Pancreas (tissue), 10 donors: ENCODE measurements at regions not wholly inside any gene's neighbourhood (a gene's known extent, or its start where the extent isn't known, plus 50 kb on each side); places are given as distances from the start of the nearest gene placed in this dataset.

Source experiments
- ATAC-seq, 4 donors: fragments of 200-7000 bp; cut with Tn5 transposase; one replicate each; pipeline versions ENCODE4 v1.8.0 to v1.9.1; 2020; ENCODE audit warnings: mild to moderate bottlenecking in 4 of 4, moderate library complexity in 4 of 4
- DNase-seq, 6 donors: peaks; one replicate each; pipeline ENCODE4 v3.0.0-alpha.2; 2020
- FAIRE-seq: peaks from 2 replicates; lab custom pipeline; 2012; peaks lifted over from hg19 to GRCh38; lab: Jason Lieb, UNC
- H3K27ac ChIP-seq, 4 donors: fragments of 200-600 bp; sonication (generic); 1 replicate in 3 of 4; 2 replicates in 1 of 4; pipeline versions ENCODE4 v1.5.0 to v1.8.0; 2020
- H3K27me3 ChIP-seq, 4 donors: fragments of 200-600 bp; one replicate each; pipeline ENCODE4 v1.8.0; 2021
- H3K36me3 ChIP-seq, 3 donors: fragments of 200-600 bp; sonication (generic) in 1 of 3; one replicate each; pipeline versions ENCODE4 v1.5.0 to v1.8.0; 2020 to 2021
- H3K4me1 ChIP-seq, 3 donors: fragments of 200-600 bp; one replicate each; pipeline ENCODE4 v1.8.0; 2021
- H3K4me3 ChIP-seq, 4 donors: fragments of 200-600 bp; sonication (generic) in 2 of 4; one replicate each; pipeline versions ENCODE4 v1.5.0 to v1.8.0; 2020 to 2021
- H3K9me3 ChIP-seq, 4 donors: fragments of 200-600 bp; one replicate each; pipeline ENCODE4 v1.8.0; 2021
- CTCF ChIP-seq, 4 donors: fragments of 200-600 bp; sonication (generic) in 3 of 4; IDR thresholded peaks; one replicate each; pipeline versions ENCODE4 v1.5.0 to v1.8.0; 2021; ENCODE audit warnings: antibody characterized with exemption in 4 of 4
- WGBS, 2 donors: extraction: QIAGEN DNeasy Blood & Tissue Kit; methylation state at CpG; one replicate each; pipeline ENCODE4 v1.1.7; 2013; 5-methylcytosine and 5-hydroxymethylcytosine counted together
- intact Hi-C, 3 donors: fragments of 100-400 bp; cut with DNase I; formaldehyde crosslinking; loops; one replicate each; pipeline versions ENCODE4 v1.11.1 to v1.14.2; 2022
- donor health status: healthy with polysubstance abuse.
- donor health status: DM: no; HTN: no; CAD: no; lungs with moderate emphysema.
- donor health status: DM: no; HTN: no; CAD: no.
- donor health status: control.
- donor health status: control.
- donor health status: Bipolar disorder and iron deficiency.
- donor health status: DM: yes; HTN: yes; CAD: no.
- donor health status: DM: no; HTN: no; CAD: no.
- donor health status: DM: no; HTN: no; CAD: no.
- donor health status: DM: yes; HTN: yes; CAD: no.

GRCh38 chr20:10915815-10916214 is 242.0 kb upstream of the JAG1 start:
- Histone ChIP-seq H3K9me3 (no peaks in the 10 kb centered on the region), H3K27me3 (no peaks in the 10 kb centered on the region), H3K36me3 (no peaks in the 10 kb centered on the region), H3K4me3 (no peak overlapping the region), H3K4me1 (peaks cover 0 to 8% (median 3%) of the 10 kb centered on the region in 3 donors), H3K27ac (no peak overlapping the region)
- no peak for ATAC-seq
- WGBS, 2 donors: 23 to 26% methylated on average over 1 of the region's 1 CpG
- no peak for DNase-seq
- intact Hi-C loops: no loop called here
- no peak for TF ChIP-seq CTCF (IDR thresholded peaks at IDR 0.05)
- FAIRE-seq: no peak

- Histone ChIP-seq H3K9me3 (no peaks in the 10 kb centered on the region), H3K4me1 (peaks cover 0 to 5% (median 3%) of the 10 kb centered on the region in 3 donors), H3K4me3 (no peak overlapping the region), H3K27ac (no peak overlapping the region), H3K36me3 (no peaks in the 10 kb centered on the region), H3K27me3 (no peaks in the 10 kb centered on the region)
- no peak for TF ChIP-seq CTCF (IDR thresholded peaks at IDR 0.05)
- ATAC-seq (no peak), FAIRE-seq (no peak), DNase-seq (no peak)
- 91% methylated on average over 1 of the region's 1 CpG for WGBS, 2 donors
- intact Hi-C loops: no loop called here
Measured at GRCh38 chr20:10916312-10916711, 242.5 kb upstream of the JAG1 start.

GRCh38 chr20:10917826-10918225 is 244.0 kb upstream of the JAG1 start:
- no peak for FAIRE-seq
- no peak for DNase-seq
- Histone ChIP-seq H3K36me3 (no peaks in the 10 kb centered on the region), H3K27ac (no peak overlapping the region), H3K4me1 (no peaks in the 10 kb centered on the region), H3K9me3 (no peaks in the 10 kb centered on the region), H3K4me3 (no peak overlapping the region), H3K27me3 (no peaks in the 10 kb centered on the region)
- ATAC-seq: no peak
- 86 to 90% methylated on average over 5 of the region's 5 CpGs for WGBS, 2 donors
- TF ChIP-seq CTCF (IDR thresholded peaks at IDR 0.05): no peak
- intact Hi-C loops: no loop called here

- Histone ChIP-seq H3K27me3 (no peaks in the 10 kb centered on the region), H3K9me3 (no peaks in the 10 kb centered on the region), H3K36me3 (no peaks in the 10 kb centered on the region), H3K27ac (no peak overlapping the region), H3K4me3 (no peak overlapping the region), H3K4me1 (peaks cover 0 to under 1% (median 0%) of the 10 kb centered on the region in 3 donors)
- no peak for FAIRE-seq
- peak in 1 of 4 donors; percentile 37 for ATAC-seq
- 69 to 72% methylated on average over 6 of the region's 6 CpGs for WGBS, 2 donors
- TF ChIP-seq CTCF (IDR thresholded peaks at IDR 0.05): no peak
- intact Hi-C loops: no loop called here
- no peak for DNase-seq
Measured at GRCh38 chr20:10919396-10920140, 245.8 kb upstream of the JAG1 start.

GRCh38 chr20:10920396-10920795 is 246.6 kb upstream of the JAG1 start:
- FAIRE-seq: no peak
- intact Hi-C loops: no loop called here

More at GRCh38 chr20:10920396-10920795, 246.6 kb upstream of the JAG1 start:
- no peak for DNase-seq
- no peaks in the 10 kb centered on the region for H3K27me3 ChIP-seq
- H3K27ac ChIP-seq: no peak overlapping the region
- 71 to 80% methylated on average over 2 of the region's 2 CpGs for WGBS, 2 donors
- no peaks in the 10 kb centered on the region for H3K9me3 ChIP-seq
- no peak for ATAC-seq
- H3K4me3 ChIP-seq: no peak overlapping the region
- no peak for TF ChIP-seq CTCF (IDR thresholded peaks at IDR 0.05)
- peaks cover 0 to 5% (median 0%) of the 10 kb centered on the region in 3 donors for H3K4me1 ChIP-seq
- no peaks in the 10 kb centered on the region for H3K36me3 ChIP-seq
